HG03432 (cell line): ENCODE measurements at regions not wholly inside any gene's neighbourhood (a gene's known extent, or its start where the extent isn't known, plus 50 kb on each side); places are given as distances from the start of the nearest gene placed in this dataset.

Experiments
- ATAC-seq: cut with Tn5 transposase; IDR thresholded peaks from one replicate; pipeline ENCODE4 v1.9.1; 2021; ENCODE audit warnings: mild to moderate bottlenecking, moderate library complexity; ENCODE audit not compliant: unreplicated experiment

- ATAC-seq, result no peak
These were observed 96.8 kb downstream of the TMEM26 start for GRCh38 chr10:61356354-61356753.

GRCh38 chr10:61355211-61355610 is 98.0 kb downstream of the TMEM26 start:
- no peak for ATAC-seq

- no peak for ATAC-seq
These were observed 98.7 kb downstream of the TMEM26 start for GRCh38 chr10:61354401-61354975.

- ATAC-seq, result no peak
These were observed 102.4 kb downstream of the TMEM26 start for GRCh38 chr10:61350794-61351193.

GRCh38 chr10:61350068-61350467 is 103.1 kb downstream of the TMEM26 start:
- ATAC-seq, result no peak

GRCh38 chr10:61346796-61347413 is 106.3 kb downstream of the TMEM26 start:
- ATAC-seq, result no peak

- no peak for ATAC-seq
These were observed 109.4 kb downstream of the TMEM26 start for GRCh38 chr10:61343796-61344195.

- no peak for ATAC-seq
These were observed 110.2 kb downstream of the TMEM26 start for GRCh38 chr10:61342858-61343572.

GRCh38 chr10:61341008-61341407 is 112.2 kb downstream of the TMEM26 start:
- no peak for ATAC-seq

GRCh38 chr10:61338146-61338545 is 115.0 kb downstream of the TMEM26 start:
- no peak for ATAC-seq

GRCh38 chr10:61337741-61338140 is 115.4 kb downstream of the TMEM26 start:
- ATAC-seq, result no peak

GRCh38 chr10:61336831-61337230 is 116.3 kb downstream of the TMEM26 start:
- ATAC-seq, result no peak

- no peak for ATAC-seq
These were observed 117.8 kb downstream of the TMEM26 start for GRCh38 chr10:61335359-61335758.

- ATAC-seq, result no peak
These were observed 120.6 kb downstream of the TMEM26 start for GRCh38 chr10:61332581-61332980.

- ATAC-seq, result no peak
These were observed 122.5 kb downstream of the TMEM26 start for GRCh38 chr10:61330669-61331068.

GRCh38 chr10:61329854-61330253 is 123.3 kb downstream of the TMEM26 start:
- ATAC-seq, result peak; percentile 85

- ATAC-seq, result no peak
These were observed 127.8 kb downstream of the TMEM26 start for GRCh38 chr10:61325223-61325960.

GRCh38 chr10:61323726-61324125 is 129.5 kb downstream of the TMEM26 start:
- no peak for ATAC-seq

GRCh38 chr10:61321041-61321857 is 131.9 kb downstream of the TMEM26 start:
- ATAC-seq, result no peak

GRCh38 chr10:61320257-61320587 is 133.0 kb downstream of the TMEM26 start:
- no peak for ATAC-seq
